Suprapubic skin (tissue), 3 donors: ENCODE measurements at regions not wholly inside any gene's neighbourhood (a gene's known extent, or its start where the extent isn't known, plus 50 kb on each side); places are given as distances from the start of the nearest gene placed in this dataset.

ENCODE experiments used
- POLR2A ChIP-seq, 2 donors: fragments of 450-650 bp; IDR thresholded peaks; one replicate each; pipeline ENCODE4 v1.6.1; 2017; ENCODE audit warnings: antibody characterized with exemption in 2 of 2, mild to moderate bottlenecking in 2 of 2, moderate library complexity in 2 of 2
- TF ChIP-seq, protein P1 (sequence below), 2 donors: fragments of 200-600 bp in 1 of 2; fragments of 450-650 bp in 1 of 2; sonication (generic) in 1 of 2; IDR thresholded peaks; one replicate each; pipeline ENCODE4 v1.5.1; 2016 to 2019; ENCODE audit warnings: antibody characterized with exemption in 2 of 2, mild to moderate bottlenecking in 1 of 2, moderate library complexity in 1 of 2

DNA sequence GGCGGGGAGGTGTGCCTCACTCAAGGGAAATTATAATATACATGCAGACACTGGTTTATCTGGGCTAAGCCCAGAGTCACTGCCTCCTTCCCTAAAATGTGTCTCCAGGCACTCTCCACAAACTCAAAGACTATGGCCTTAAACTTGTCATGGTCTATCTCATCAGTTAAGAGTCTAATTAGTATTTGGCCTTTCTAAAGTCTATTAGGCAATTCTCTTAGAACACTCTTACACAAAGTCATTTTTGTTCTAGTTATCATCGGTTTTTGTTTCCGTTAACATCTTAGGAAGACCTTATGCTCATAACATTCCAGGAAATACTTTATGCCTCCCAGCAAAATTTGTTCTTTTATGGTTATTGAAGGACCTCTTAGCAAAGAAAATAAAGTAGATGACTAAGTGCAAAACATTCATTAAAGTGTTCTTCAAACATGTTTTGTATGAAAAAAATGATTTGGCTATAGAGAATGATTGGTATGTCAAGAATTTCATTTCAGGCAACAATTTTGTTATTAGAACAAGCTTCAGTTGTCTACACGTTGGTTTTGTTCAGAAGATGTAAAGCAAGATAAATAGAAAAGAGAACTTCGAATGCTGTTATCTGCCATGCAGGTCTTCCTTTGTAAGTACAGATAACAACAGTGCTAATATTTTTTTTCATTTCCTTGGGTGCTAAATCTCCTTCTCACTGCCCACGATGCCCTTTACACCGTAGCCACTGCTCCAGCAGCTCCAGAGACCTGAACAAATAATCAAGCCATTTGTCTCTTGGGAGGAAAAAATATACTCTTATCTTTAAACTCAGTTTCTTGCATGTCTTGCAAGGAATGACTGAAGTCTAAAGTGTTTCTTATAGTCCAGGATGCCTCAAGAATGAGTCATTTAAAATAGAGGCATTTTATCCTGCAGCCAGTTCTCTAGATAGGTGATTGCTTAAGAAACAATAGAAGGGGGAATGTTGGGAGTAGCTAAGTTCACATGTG lies 170.4 kb downstream of the HTR1B start:
- no peak for TF ChIP-seq POLR2A (IDR thresholded peaks at IDR 0.05)
- TF ChIP-seq, protein P1, sequence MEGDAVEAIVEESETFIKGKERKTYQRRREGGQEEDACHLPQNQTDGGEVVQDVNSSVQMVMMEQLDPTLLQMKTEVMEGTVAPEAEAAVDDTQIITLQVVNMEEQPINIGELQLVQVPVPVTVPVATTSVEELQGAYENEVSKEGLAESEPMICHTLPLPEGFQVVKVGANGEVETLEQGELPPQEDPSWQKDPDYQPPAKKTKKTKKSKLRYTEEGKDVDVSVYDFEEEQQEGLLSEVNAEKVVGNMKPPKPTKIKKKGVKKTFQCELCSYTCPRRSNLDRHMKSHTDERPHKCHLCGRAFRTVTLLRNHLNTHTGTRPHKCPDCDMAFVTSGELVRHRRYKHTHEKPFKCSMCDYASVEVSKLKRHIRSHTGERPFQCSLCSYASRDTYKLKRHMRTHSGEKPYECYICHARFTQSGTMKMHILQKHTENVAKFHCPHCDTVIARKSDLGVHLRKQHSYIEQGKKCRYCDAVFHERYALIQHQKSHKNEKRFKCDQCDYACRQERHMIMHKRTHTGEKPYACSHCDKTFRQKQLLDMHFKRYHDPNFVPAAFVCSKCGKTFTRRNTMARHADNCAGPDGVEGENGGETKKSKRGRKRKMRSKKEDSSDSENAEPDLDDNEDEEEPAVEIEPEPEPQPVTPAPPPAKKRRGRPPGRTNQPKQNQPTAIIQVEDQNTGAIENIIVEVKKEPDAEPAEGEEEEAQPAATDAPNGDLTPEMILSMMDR (IDR thresholded peaks at IDR 0.05): no peak
